HEK293 (cell line): ENCODE measurements at regions not wholly inside any gene's neighbourhood (a gene's known extent, or its start where the extent isn't known, plus 50 kb on each side); places are given as distances from the start of the nearest gene placed in this dataset.

Experiments used
- BCL11A ChIP-seq: fragments of 450-650 bp; formaldehyde crosslinking; IDR thresholded peaks from 2 replicates; pipeline ENCODE4 v1.5.1; 2016; ENCODE audit warnings: low read depth, missing biosample characterization, missing genetic modification characterization
- HOXA7 ChIP-seq: sonication (generic); formaldehyde crosslinking; IDR thresholded peaks from 2 replicates; pipeline ENCODE4 v1.8.1; 2022; ENCODE audit warnings: missing genetic modification reagents, borderline replicate concordance
- TCF7L2 ChIP-seq: IDR thresholded peaks from 2 replicates; pipeline ENCODE4 v1.6.1; 2011; ENCODE audit warnings: low read depth, mild to moderate bottlenecking, inconsistent platforms, low read length, moderate library complexity, borderline replicate concordance
- ZBTB17 ChIP-seq: fragments of 450-650 bp; formaldehyde crosslinking; IDR thresholded peaks from 2 replicates; pipeline ENCODE4 v1.5.1; 2016; ENCODE audit warnings: missing biosample characterization, missing genetic modification characterization
- ZNF274 ChIP-seq, 2 experiments: fragments of 200-500 bp in 1 of 2; fragments of 450-650 bp in 1 of 2; sonication (Bioruptor generic) in 1 of 2; formaldehyde crosslinking in 1 of 2; IDR thresholded peaks; 2 replicates each; pipeline versions ENCODE4 v1.5.1 to v1.6.1; 2014 to 2016; ENCODE audit warnings: borderline replicate concordance in 1 of 2, inconsistent platforms in 1 of 2, low read length in 1 of 2, missing biosample characterization in 1 of 2, missing genetic modification characterization in 1 of 2
- ZNF350 ChIP-seq: fragments of 450-650 bp; formaldehyde crosslinking; IDR thresholded peaks from 2 replicates; pipeline ENCODE4 v1.5.0; 2017; ENCODE audit warnings: missing biosample characterization, mild to moderate bottlenecking, missing genetic modification characterization
- ZNF558 ChIP-seq: fragments of 450-650 bp; formaldehyde crosslinking; IDR thresholded peaks from 2 replicates; pipeline ENCODE4 v1.5.1; 2016; ENCODE audit warnings: missing biosample characterization, missing genetic modification characterization
- TF ChIP-seq, protein P1 (sequence below): fragments of 450-650 bp; formaldehyde crosslinking; IDR thresholded peaks from 2 replicates; pipeline ENCODE4 v1.5.1; 2016; ENCODE audit warnings: missing biosample characterization, missing genetic modification characterization

DNA sequence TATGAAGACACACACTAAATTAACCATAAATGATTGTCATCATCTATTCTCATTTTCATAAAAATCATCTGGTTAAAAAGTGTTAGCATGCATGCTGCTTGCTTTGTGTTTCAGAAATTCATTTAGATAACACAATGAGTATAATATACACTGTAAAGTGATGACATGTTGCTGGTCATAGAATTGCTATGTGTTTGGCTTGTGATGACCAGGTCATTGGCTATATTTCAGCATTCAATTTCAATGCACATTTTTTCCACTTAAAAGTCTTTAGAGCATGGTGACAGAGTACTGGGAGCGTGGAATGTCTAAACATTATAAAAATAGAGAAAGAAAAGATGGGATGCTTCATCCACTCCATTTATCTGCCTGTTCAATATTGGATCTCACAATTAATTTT, 1291.1 kb upstream of the MAP3K7 start:
- TF ChIP-seq ZNF558 (tag by site-specific recombination) (no peak), ZNF350 (tag by site-specific recombination) (no peak), ZNF274 (IDR thresholded peaks at IDR 0.05; ENCODE audit: low read length) (no peak), ZNF274 (tag by site-specific recombination; IDR thresholded peaks at IDR 0.05; ENCODE audit: borderline replicate concordance) (no peak), TCF7L2 (no peak), ZBTB17 (tag by site-specific recombination) (no peak), HOXA7 (CRISPR knock-in tag) (no peak), BCL11A (tag by site-specific recombination) (no peak)
- TF ChIP-seq, protein P1, sequence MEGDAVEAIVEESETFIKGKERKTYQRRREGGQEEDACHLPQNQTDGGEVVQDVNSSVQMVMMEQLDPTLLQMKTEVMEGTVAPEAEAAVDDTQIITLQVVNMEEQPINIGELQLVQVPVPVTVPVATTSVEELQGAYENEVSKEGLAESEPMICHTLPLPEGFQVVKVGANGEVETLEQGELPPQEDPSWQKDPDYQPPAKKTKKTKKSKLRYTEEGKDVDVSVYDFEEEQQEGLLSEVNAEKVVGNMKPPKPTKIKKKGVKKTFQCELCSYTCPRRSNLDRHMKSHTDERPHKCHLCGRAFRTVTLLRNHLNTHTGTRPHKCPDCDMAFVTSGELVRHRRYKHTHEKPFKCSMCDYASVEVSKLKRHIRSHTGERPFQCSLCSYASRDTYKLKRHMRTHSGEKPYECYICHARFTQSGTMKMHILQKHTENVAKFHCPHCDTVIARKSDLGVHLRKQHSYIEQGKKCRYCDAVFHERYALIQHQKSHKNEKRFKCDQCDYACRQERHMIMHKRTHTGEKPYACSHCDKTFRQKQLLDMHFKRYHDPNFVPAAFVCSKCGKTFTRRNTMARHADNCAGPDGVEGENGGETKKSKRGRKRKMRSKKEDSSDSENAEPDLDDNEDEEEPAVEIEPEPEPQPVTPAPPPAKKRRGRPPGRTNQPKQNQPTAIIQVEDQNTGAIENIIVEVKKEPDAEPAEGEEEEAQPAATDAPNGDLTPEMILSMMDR (tag by site-specific recombination), result no peak
